CD14-positive monocyte (primary cell): ENCODE measurements at regions not wholly inside any gene's neighbourhood (a gene's known extent, or its start where the extent isn't known, plus 50 kb on each side); places are given as distances from the start of the nearest gene placed in this dataset.

ENCODE experiments used
- DNase-seq, 3 donors: peaks; one replicate each; pipeline ENCODE4 v3.0.0-alpha.2; 2011 to 2022
- H2AFZ ChIP-seq: 2 replicates; pipeline ENCODE4 v1.6.0; 2012; ENCODE audit warnings: mild to moderate bottlenecking, low read depth, low read length, inconsistent platforms; ENCODE audit not compliant: insufficient read depth, poor library complexity, severe bottlenecking
- H3K27ac ChIP-seq, 2 donors: 1 replicate in 1 of 2; 2 replicates in 1 of 2; pipeline ENCODE4 v1.5.1; 2012 to 2013; ENCODE audit warnings: low read length in 2 of 2, control low read depth in 1 of 2, inconsistent platforms in 1 of 2, low read depth in 1 of 2, mild to moderate bottlenecking in 1 of 2
- H3K27me3 ChIP-seq, 2 donors: one replicate each; pipeline versions ENCODE4 v1.6.0 to v1.6.1; 2011 to 2013; ENCODE audit warnings: low read length in 2 of 2; ENCODE audit not compliant: control insufficient read depth in 2 of 2, insufficient read depth in 2 of 2
- H3K36me3 ChIP-seq, 2 donors: replicated peaks in 1 of 2; 1 replicate in 1 of 2; 2 replicates in 1 of 2; pipeline versions ENCODE4 v1.5.1 to v1.6.1; 2012 to 2013; ENCODE audit warnings: low read length in 2 of 2, control low read depth in 1 of 2, inconsistent platforms in 1 of 2, mild to moderate bottlenecking in 1 of 2; ENCODE audit not compliant: insufficient read depth in 2 of 2, control insufficient read depth in 1 of 2
- H3K4me1 ChIP-seq, 2 donors: 1 replicate in 1 of 2; 2 replicates in 1 of 2; pipeline versions ENCODE4 v1.5.1 to v1.6.1; 2012 to 2013; ENCODE audit warnings: low read length in 2 of 2, control low read depth in 1 of 2, inconsistent platforms in 1 of 2, mild to moderate bottlenecking in 1 of 2, moderate library complexity in 1 of 2; ENCODE audit not compliant: insufficient read depth in 2 of 2, control insufficient read depth in 1 of 2
- H3K4me2 ChIP-seq: replicated peaks from 2 replicates; pipeline ENCODE3; 2012; ENCODE audit warnings: low read length, moderate library complexity, mild to moderate bottlenecking; ENCODE audit not compliant: poor library complexity, severe bottlenecking; ENCODE audit errors: extremely low read depth
- H3K4me3 ChIP-seq, 3 experiments: fragments of 200-600 bp in 1 of 3; sonication (generic) in 1 of 3; replicated peaks in 1 of 3; 1 replicate in 2 of 3; 2 replicates in 1 of 3; pipeline ENCODE4 v1.5.1; 2011 to 2013; ENCODE audit warnings: low read length in 3 of 3, mild to moderate bottlenecking in 3 of 3, control low read depth in 2 of 3, low read depth in 2 of 3, inconsistent platforms in 1 of 3, moderate library complexity in 1 of 3
- H3K79me2 ChIP-seq: 2 replicates; pipeline ENCODE4 v1.6.0; 2012; ENCODE audit warnings: mild to moderate bottlenecking, control low read depth, inconsistent platforms, low read length, moderate library complexity; ENCODE audit not compliant: insufficient read depth
- H3K9ac ChIP-seq: 2 replicates; pipeline ENCODE4 v1.6.0; 2017; ENCODE audit warnings: low read length, mild to moderate bottlenecking; ENCODE audit not compliant: insufficient read depth, poor library complexity, severe bottlenecking
- H3K9me3 ChIP-seq, 2 donors: replicated peaks in 1 of 2; 1 replicate in 1 of 2; 2 replicates in 1 of 2; pipeline versions ENCODE4 v1.5.1 to v1.6.1; 2012 to 2013; ENCODE audit warnings: low read length in 2 of 2, control low read depth in 1 of 2; ENCODE audit not compliant: control insufficient read depth in 1 of 2, insufficient read depth in 1 of 2
- H4K20me1 ChIP-seq: 2 replicates; pipeline ENCODE4 v1.6.0; 2012; ENCODE audit warnings: mild to moderate bottlenecking, low read length, control low read depth, moderate library complexity; ENCODE audit not compliant: insufficient read depth
- H3K27ac Mint-ChIP-seq, 7 donors: one replicate each; pipeline ENCODE4 v1.8.0; 2020; ENCODE audit warnings: mild to moderate bottlenecking in 7 of 7, mixed read lengths in 7 of 7, moderate library complexity in 6 of 7, inconsistent platforms in 2 of 7
- H3K27me3 Mint-ChIP-seq, 3 donors: one replicate each; pipeline ENCODE4 v1.8.0; 2021 to 2022; ENCODE audit warnings: low read depth in 3 of 3, mild to moderate bottlenecking in 3 of 3, mixed read lengths in 3 of 3, moderate library complexity in 3 of 3, inconsistent platforms in 1 of 3
- H3K36me3 Mint-ChIP-seq, 2 donors: one replicate each; pipeline ENCODE4 v1.8.0; 2020; ENCODE audit warnings: mixed read lengths in 2 of 2, inconsistent platforms in 1 of 2, mild to moderate bottlenecking in 1 of 2
- H3K4me1 Mint-ChIP-seq: one replicate; pipeline ENCODE4 v1.8.0; 2020; ENCODE audit warnings: mild to moderate bottlenecking, mixed read lengths
- H3K4me3 Mint-ChIP-seq, 2 donors: one replicate each; pipeline ENCODE4 v1.8.0; 2020; ENCODE audit warnings: mild to moderate bottlenecking in 2 of 2, mixed read lengths in 2 of 2, moderate library complexity in 1 of 2
- H3K9me3 Mint-ChIP-seq, 7 donors: one replicate each; pipeline ENCODE4 v1.8.0; 2020 to 2022; ENCODE audit warnings: mixed read lengths in 7 of 7, mild to moderate bottlenecking in 6 of 7, moderate library complexity in 6 of 7, inconsistent platforms in 2 of 7
- CTCF ChIP-seq: fragments of 200-600 bp; IDR thresholded peaks from one replicate; pipeline ENCODE4 v1.8.0; 2022; ENCODE audit warnings: antibody characterized with exemption, mild to moderate bottlenecking
- WGBS: methylation state at CpG from one replicate; pipeline ENCODE4 v1.1.5; 2013; ENCODE audit warnings: missing lambda C conversion rate; ENCODE audit not compliant: insufficient coverage; 5-methylcytosine and 5-hydroxymethylcytosine counted together
- intact Hi-C, 2 donors: fragments of 100-400 bp; cut with micrococcal nuclease; formaldehyde crosslinking; loops; one replicate each; pipeline versions ENCODE4 v1.15.0 to v1.15.1; 2023

- Histone ChIP-seq H3K36me3 (no peaks in the 10 kb centered on the region), H2AFZ (no peak overlapping the region), H3K27me3 (no peaks in the 10 kb centered on the region), H3K79me2 (no peaks in the 10 kb centered on the region), H3K4me1 (no peaks in the 10 kb centered on the region), H3K4me3 (no peak overlapping the region), H3K9me3 (peaks cover 0 to 8% of the 10 kb centered on the region in 2 donors), H3K9ac (no peak overlapping the region), H3K4me2 (no peak overlapping the region), H3K27ac (no peak overlapping the region), H4K20me1 (no peaks in the 10 kb centered on the region)
- no peaks in the 10 kb centered on the region for H3K36me3 Mint-ChIP-seq
- 83% methylated on average over 1 of the region's 4 CpGs for WGBS
- no peak for DNase-seq
- H3K9me3 Mint-ChIP-seq = peaks cover 3 to 14% (median 9%) of the 10 kb centered on the region in 7 donors
- H3K4me3 Mint-ChIP-seq = no peak overlapping the region
- H3K27me3 Mint-ChIP-seq = peaks cover 0 to 3% (median 0%) of the 10 kb centered on the region in 3 donors
- H3K27ac Mint-ChIP-seq = no peak overlapping the region
- no peaks in the 10 kb centered on the region for H3K4me1 Mint-ChIP-seq
- intact Hi-C loops = no loop called here
- TF ChIP-seq CTCF = no peak
Observed at GRCh38 chr7:52254396-52255010, 780.9 kb upstream of the POM121L12 start.

DNA sequence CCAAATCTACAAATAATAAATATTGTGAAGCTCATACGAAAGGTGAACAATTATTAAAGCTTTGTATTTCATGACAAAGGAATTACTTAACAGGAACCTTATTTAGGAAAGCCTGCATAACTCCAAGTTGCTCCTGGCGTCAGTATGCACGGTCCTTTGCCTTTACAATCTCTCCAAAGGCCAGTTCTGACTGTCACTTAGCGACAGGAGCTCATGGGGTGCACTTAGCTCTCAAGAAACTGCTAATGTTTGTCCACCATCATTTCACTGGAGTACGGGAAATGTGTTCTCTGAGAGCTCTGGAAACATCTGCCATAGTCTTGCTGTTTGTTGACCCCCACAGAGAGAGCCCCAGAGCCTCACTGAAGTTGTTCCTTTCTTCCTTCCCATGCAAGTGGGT, 781.5 kb upstream of the POM121L12 start:
- Histone ChIP-seq H4K20me1 (no peaks in the 10 kb centered on the region), H3K4me2 (no peak overlapping the region), H3K9ac (no peak overlapping the region), H3K27ac (no peak overlapping the region), H3K4me3 (no peak overlapping the region), H3K27me3 (no peaks in the 10 kb centered on the region), H3K79me2 (no peaks in the 10 kb centered on the region), H3K4me1 (no peaks in the 10 kb centered on the region), H3K9me3 (peaks cover 2 to 8% of the 10 kb centered on the region in 2 donors), H2AFZ (no peak overlapping the region), H3K36me3 (no peaks in the 10 kb centered on the region)
- peaks cover 0 to 3% (median 0%) of the 10 kb centered on the region in 3 donors for H3K27me3 Mint-ChIP-seq
- H3K9me3 Mint-ChIP-seq = peaks cover 3 to 14% (median 9%) of the 10 kb centered on the region in 7 donors
- intact Hi-C loops = no loop called here
- no peak overlapping the region for H3K27ac Mint-ChIP-seq
- WGBS = 84% methylated on average over 3 of the region's 5 CpGs
- no peak for TF ChIP-seq CTCF
- no peak overlapping the region for H3K4me3 Mint-ChIP-seq
- H3K36me3 Mint-ChIP-seq = no peaks in the 10 kb centered on the region
- H3K4me1 Mint-ChIP-seq = no peaks in the 10 kb centered on the region
- no peak for DNase-seq
